Gastroesophageal sphincter (tissue), 4 donors: ENCODE measurements at regions not wholly inside any gene's neighbourhood (a gene's known extent, or its start where the extent isn't known, plus 50 kb on each side); places are given as distances from the start of the nearest gene placed in this dataset.

Experiments used
- ATAC-seq: fragments of 150-250 bp; one replicate; pipeline ENCODE4 v1.9.1; 2016; ENCODE audit warnings: mild to moderate bottlenecking, moderate library complexity
- H3K27ac ChIP-seq, 4 donors: fragments of 200-600 bp; sonication (generic) in 3 of 4; 1 replicate in 3 of 4; 2 replicates in 1 of 4; pipeline ENCODE4 v1.5.1; 2016 to 2019
- H3K27me3 ChIP-seq: fragments of 200-600 bp; sonication (generic); one replicate; pipeline ENCODE4 v1.5.1; 2019
- H3K36me3 ChIP-seq, 2 donors: fragments of 200-600 bp; sonication (generic); one replicate each; pipeline ENCODE4 v1.5.1; 2019; ENCODE audit warnings: control low read depth in 1 of 2
- H3K4me1 ChIP-seq, 3 donors: fragments of 200-600 bp; sonication (generic); 1 replicate in 2 of 3; 2 replicates in 1 of 3; pipeline ENCODE4 v1.5.1; 2016 to 2019; ENCODE audit warnings: control low read depth in 2 of 3
- H3K4me3 ChIP-seq, 2 donors: fragments of 200-600 bp; sonication (generic); one replicate each; pipeline ENCODE4 v1.5.1; 2019; ENCODE audit warnings: mild to moderate bottlenecking in 1 of 2, moderate library complexity in 1 of 2
- H3K9me3 ChIP-seq, 3 donors: fragments of 200-600 bp; sonication (generic); one replicate each; pipeline ENCODE4 v1.5.1; 2017 to 2019; ENCODE audit warnings: control low read depth in 2 of 3
- EP300 ChIP-seq: sonication (generic); formaldehyde crosslinking; IDR thresholded peaks from one replicate; pipeline ENCODE4 v1.6.1; 2017; ENCODE audit warnings: antibody characterized with exemption, mild to moderate bottlenecking
- POLR2A ChIP-seq, 2 donors: fragments of 450-650 bp; IDR thresholded peaks; one replicate each; pipeline ENCODE4 v1.6.1; 2017; ENCODE audit warnings: antibody characterized with exemption in 2 of 2, mild to moderate bottlenecking in 2 of 2, moderate library complexity in 1 of 2
- POLR2AphosphoS5 ChIP-seq: sonication (generic); formaldehyde crosslinking; IDR thresholded peaks from one replicate; pipeline ENCODE4 v1.6.1; 2017; ENCODE audit warnings: antibody characterized with exemption
- WGBS, 2 donors: methylation state at CpG; one replicate each; pipeline ENCODE4 v1.1.5; 2018; ENCODE audit warnings: low coverage in 1 of 2; 5-methylcytosine and 5-hydroxymethylcytosine counted together
- TF ChIP-seq, protein P1 (sequence below), 4 experiments: fragments of 200-600 bp in 2 of 4; fragments of 450-650 bp in 2 of 4; sonication (generic) in 1 of 4; IDR thresholded peaks; one replicate each; pipeline ENCODE4 v1.5.1; 2017 to 2019; ENCODE audit warnings: antibody characterized with exemption in 4 of 4, mild to moderate bottlenecking in 2 of 4, moderate library complexity in 2 of 4

DNA sequence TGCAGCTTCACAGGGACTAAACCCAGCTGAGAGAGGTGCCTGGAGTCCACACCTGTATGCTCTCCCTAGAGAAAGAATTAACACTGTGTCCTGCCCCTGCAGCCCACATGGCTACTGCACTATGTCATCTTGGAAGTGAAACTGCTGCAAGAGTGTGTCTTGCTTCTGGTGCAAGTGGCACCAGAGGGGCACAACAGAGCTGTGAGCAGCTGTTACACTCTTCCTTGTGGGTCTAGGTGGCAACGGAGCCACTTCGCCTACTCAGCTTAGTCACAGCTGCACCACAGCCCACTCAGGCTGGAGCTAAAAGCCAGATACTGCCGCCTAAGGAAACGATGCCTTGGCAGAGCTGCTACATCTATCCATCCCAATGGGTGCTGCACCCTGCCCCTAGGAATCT lies 391.4 kb downstream of the COL12A1 start:
- Histone ChIP-seq H3K9me3 (peaks cover 0 to 19% (median 0%) of the 10 kb centered on the region in 3 donors), H3K4me3 (no peak overlapping the region), H3K4me1 (no peaks in the 10 kb centered on the region), H3K36me3 (no peaks in the 10 kb centered on the region), H3K27me3 (no peaks in the 10 kb centered on the region), H3K27ac (no peak overlapping the region)
- no peak for ATAC-seq
- no CpG with 5 or more reads among the region's 4 CpGs for WGBS, 2 donors
- no peak for TF ChIP-seq POLR2AphosphoS5
- TF ChIP-seq, protein P1, sequence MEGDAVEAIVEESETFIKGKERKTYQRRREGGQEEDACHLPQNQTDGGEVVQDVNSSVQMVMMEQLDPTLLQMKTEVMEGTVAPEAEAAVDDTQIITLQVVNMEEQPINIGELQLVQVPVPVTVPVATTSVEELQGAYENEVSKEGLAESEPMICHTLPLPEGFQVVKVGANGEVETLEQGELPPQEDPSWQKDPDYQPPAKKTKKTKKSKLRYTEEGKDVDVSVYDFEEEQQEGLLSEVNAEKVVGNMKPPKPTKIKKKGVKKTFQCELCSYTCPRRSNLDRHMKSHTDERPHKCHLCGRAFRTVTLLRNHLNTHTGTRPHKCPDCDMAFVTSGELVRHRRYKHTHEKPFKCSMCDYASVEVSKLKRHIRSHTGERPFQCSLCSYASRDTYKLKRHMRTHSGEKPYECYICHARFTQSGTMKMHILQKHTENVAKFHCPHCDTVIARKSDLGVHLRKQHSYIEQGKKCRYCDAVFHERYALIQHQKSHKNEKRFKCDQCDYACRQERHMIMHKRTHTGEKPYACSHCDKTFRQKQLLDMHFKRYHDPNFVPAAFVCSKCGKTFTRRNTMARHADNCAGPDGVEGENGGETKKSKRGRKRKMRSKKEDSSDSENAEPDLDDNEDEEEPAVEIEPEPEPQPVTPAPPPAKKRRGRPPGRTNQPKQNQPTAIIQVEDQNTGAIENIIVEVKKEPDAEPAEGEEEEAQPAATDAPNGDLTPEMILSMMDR (IDR thresholded peaks at IDR 0.05): no peak
- no peak for TF ChIP-seq POLR2A (IDR thresholded peaks at IDR 0.05)
- no peak for TF ChIP-seq EP300

GRCh38 chr6:74807674-74808073 lies 398.2 kb downstream of the COL12A1 start:
- Histone ChIP-seq H3K27me3 (no peaks in the 10 kb centered on the region), H3K4me1 (no peaks in the 10 kb centered on the region), H3K9me3 (no peaks in the 10 kb centered on the region), H3K36me3 (no peaks in the 10 kb centered on the region), H3K27ac (no peak overlapping the region), H3K4me3 (no peak overlapping the region)
- 76 to 84% methylated on average over 2 of the region's 2 CpGs for WGBS, 2 donors
- ATAC-seq: no peak
- TF ChIP-seq POLR2A (IDR thresholded peaks at IDR 0.05): no peak
- no peak for TF ChIP-seq EP300
- TF ChIP-seq, protein P1 (IDR thresholded peaks at IDR 0.05): no peak

GRCh38 chr6:74805916-74806696 lies 399.7 kb downstream of the COL12A1 start:
- Histone ChIP-seq H3K9me3 (no peaks in the 10 kb centered on the region), H3K4me3 (no peak overlapping the region), H3K27ac (peak overlapping the region in 2 of 4 donors; percentile 29), H3K4me1 (no peaks in the 10 kb centered on the region), H3K27me3 (no peaks in the 10 kb centered on the region), H3K36me3 (no peaks in the 10 kb centered on the region)
- TF ChIP-seq POLR2A (IDR thresholded peaks at IDR 0.05) (no peak), EP300 (no peak), POLR2AphosphoS5 (no peak)
- TF ChIP-seq, protein P1 (IDR thresholded peaks at IDR 0.05): no peak
- ATAC-seq: peak; percentile 34
- 52 to 62% methylated on average over 5 of the region's 5 CpGs for WGBS, 2 donors

- Histone ChIP-seq H3K27me3 (no peaks in the 10 kb centered on the region), H3K4me1 (no peaks in the 10 kb centered on the region), H3K27ac (no peak overlapping the region), H3K4me3 (no peak overlapping the region), H3K36me3 (no peaks in the 10 kb centered on the region), H3K9me3 (peaks cover 0 to 8% (median 0%) of the 10 kb centered on the region in 3 donors)
- 65 to 75% methylated on average over 1 of the region's 1 CpG for WGBS, 2 donors
- TF ChIP-seq EP300 (no peak), POLR2AphosphoS5 (no peak), POLR2A (IDR thresholded peaks at IDR 0.05) (no peak)
- ATAC-seq: no peak
Observed at GRCh38 chr6:74798302-74798701, 407.6 kb downstream of the COL12A1 start.

- TF ChIP-seq, protein P1 (IDR thresholded peaks at IDR 0.05): no peak
- no peak for TF ChIP-seq POLR2A (IDR thresholded peaks at IDR 0.05)
- TF ChIP-seq EP300: no peak
- TF ChIP-seq POLR2AphosphoS5: no peak
- Histone ChIP-seq H3K4me3 (no peak overlapping the region), H3K27me3 (no peaks in the 10 kb centered on the region), H3K27ac (no peak overlapping the region), H3K9me3 (no peaks in the 10 kb centered on the region), H3K36me3 (no peaks in the 10 kb centered on the region), H3K4me1 (no peaks in the 10 kb centered on the region)
- no peak for ATAC-seq
- WGBS, 2 donors: 56% methylated on average over 3 of the region's 3 CpGs; no CpG with 5 or more reads in 1 of the 2 donors
Observed at GRCh38 chr6:74785236-74785635, 420.6 kb downstream of the COL12A1 start.
